ENCODE measurements at regions not wholly inside any gene's neighbourhood (a gene's known extent, or its start where the extent isn't known, plus 50 kb on each side); places are given as distances from the start of the nearest gene placed in this dataset.

GRCh38 chr5:2914022-2914661, 162.7 kb upstream of the IRX2 start:
- in situ Hi-C loops (cut with HindIII; ENCODE audit: low pct_unique_long_range_greater_than_20kb, low sequenced_read_pairs): no loop called here
- TF ChIP-seq POLR2AphosphoS5 (IDR thresholded peaks at IDR 0.05; ENCODE audit: low read depth, low read length) (no peak), TCF7L2 (IDR thresholded peaks at IDR 0.05; ENCODE audit: low read depth, low read length) (no peak), REST (IDR thresholded peaks at IDR 0.05; ENCODE audit: insufficient read depth in 1 of 2, low read depth in 2 of 2, low read length in 1 of 2) (no peak), CTCF (IDR thresholded peaks at IDR 0.05) (no peak), SIN3A (IDR thresholded peaks at IDR 0.05; ENCODE audit: borderline replicate concordance, insufficient read depth, low read depth, low read length) (no peak)
- no peaks in the 10 kb centered on the region for H3K36me3 ChIP-seq (ENCODE audit: control insufficient read depth, insufficient read depth, low read length)
- POLR2A ChIA-PET: interaction anchor here (0.7 kb wide), 1 partner anchor 76 kb away, joined by 4 read pairs; no protein-coding TSS in a partner anchor
- H3K4me1 ChIP-seq (ENCODE audit: control insufficient read depth, insufficient read depth, low read length): no peaks in the 10 kb centered on the region
- ATAC-seq (no peak), DNase-seq (ENCODE audit: low read depth, low spot score) (no peak)
- no peaks in the 10 kb centered on the region for H3K9me3 ChIP-seq (ENCODE audit: control insufficient read depth, insufficient read depth, low read depth, low read length)
- H3K27me3 ChIP-seq (ENCODE audit: control insufficient read depth, insufficient read depth, low read length): no peaks in the 10 kb centered on the region; the same call in 1 of the 2 replicates
- no TSS peak for BruUV-seq (replicated peaks)
- no peak overlapping the region for H3K27ac ChIP-seq (ENCODE audit: low read length)
- CTCF ChIA-PET: no interaction called here
- no peak overlapping the region for H3K4me3 ChIP-seq (ENCODE audit: low read depth in 2 of 2, low read length in 2 of 2)
- intact Hi-C loops (cut with micrococcal nuclease; ENCODE audit: unreplicated experiment): no loop called here

- in situ Hi-C loops (cut with HindIII; ENCODE audit: low pct_unique_long_range_greater_than_20kb, low sequenced_read_pairs): no loop called here
- no peak for ATAC-seq
- DNase-seq (ENCODE audit: low read depth, low spot score): no peak
- ChIA-PET POLR2A (interaction anchor here (0.7 kb wide), 1 partner anchor 831 kb away, joined by 3 read pairs; no protein-coding TSS in a partner anchor), CTCF (no interaction called here)
- no TSS peak for BruUV-seq (replicated peaks)
- H3K9me3 ChIP-seq (ENCODE audit: control insufficient read depth, insufficient read depth, low read depth, low read length): no peaks in the 10 kb centered on the region
- no peak overlapping the region for H3K4me3 ChIP-seq (ENCODE audit: low read depth in 2 of 2, low read length in 2 of 2)
- TF ChIP-seq POLR2AphosphoS5 (IDR thresholded peaks at IDR 0.05; ENCODE audit: low read depth, low read length) (no peak), TCF7L2 (IDR thresholded peaks at IDR 0.05; ENCODE audit: low read depth, low read length) (no peak), CTCF (IDR thresholded peaks at IDR 0.05) (no peak), SIN3A (IDR thresholded peaks at IDR 0.05; ENCODE audit: borderline replicate concordance, insufficient read depth, low read depth, low read length) (no peak), REST (IDR thresholded peaks at IDR 0.05; ENCODE audit: insufficient read depth in 1 of 2, low read depth in 2 of 2, low read length in 1 of 2) (no peak)
- no peaks in the 10 kb centered on the region; the same call in 1 of the 2 replicates for H3K27me3 ChIP-seq (ENCODE audit: control insufficient read depth, insufficient read depth, low read length)
- intact Hi-C loops (cut with micrococcal nuclease; ENCODE audit: unreplicated experiment): no loop called here
- no peaks in the 10 kb centered on the region for H3K4me1 ChIP-seq (ENCODE audit: control insufficient read depth, insufficient read depth, low read length)
- H3K36me3 ChIP-seq (ENCODE audit: control insufficient read depth, insufficient read depth, low read length): no peaks in the 10 kb centered on the region
- H3K27ac ChIP-seq (ENCODE audit: low read length): no peak overlapping the region
Measured at GRCh38 chr5:2913281-2913680, 161.8 kb upstream of the IRX2 start.

Data from Panc1 (cell line).